ENCODE measurements at regions not wholly inside any gene's neighbourhood (a gene's known extent, or its start where the extent isn't known, plus 50 kb on each side); places are given as distances from the start of the nearest gene placed in this dataset.

- TF ChIP-seq CTCF (IDR thresholded peaks at IDR 0.05) (no peak), POLR2A (IDR thresholded peaks at IDR 0.05) (no peak)
Observed at GRCh38 chr4:164251257-164251656, 502.7 kb upstream of the SMIM31 start.
